Parathyroid adenoma (tissue), 2 donors: ENCODE measurements at regions not wholly inside any gene's neighbourhood (a gene's known extent, or its start where the extent isn't known, plus 50 kb on each side); places are given as distances from the start of the nearest gene placed in this dataset.

Experiments
- H2AFZ ChIP-seq: fragments of 300-600 bp; sonication (generic); one replicate; pipeline ENCODE4 v1.7.0; 2017; ENCODE audit warnings: antibody characterized with exemption, mild to moderate bottlenecking
- H3K27ac ChIP-seq: fragments of 300-600 bp; sonication (generic); one replicate; pipeline ENCODE4 v1.7.0; 2017
- H3K27me3 ChIP-seq: fragments of 300-600 bp; sonication (generic); one replicate; pipeline ENCODE4 v1.7.0; 2017; ENCODE audit warnings: low read length; ENCODE audit not compliant: control insufficient read depth, insufficient read depth
- H3K36me3 ChIP-seq: fragments of 300-600 bp; sonication (generic); one replicate; pipeline ENCODE4 v1.7.0; 2017; ENCODE audit warnings: low read length; ENCODE audit not compliant: control insufficient read depth, insufficient read depth
- H3K4me1 ChIP-seq: fragments of 300-600 bp; sonication (generic); one replicate; pipeline ENCODE4 v1.7.0; 2017; ENCODE audit warnings: control low read depth
- H3K4me2 ChIP-seq: fragments of 300-600 bp; sonication (generic); one replicate; pipeline ENCODE4 v1.7.0; 2017; ENCODE audit warnings: low read length
- H3K4me3 ChIP-seq: fragments of 300-600 bp; sonication (generic); one replicate; pipeline ENCODE4 v1.7.0; 2017; ENCODE audit warnings: low read depth, low read length
- H3K79me2 ChIP-seq: fragments of 300-600 bp; sonication (generic); one replicate; pipeline ENCODE4 v1.7.0; 2017; ENCODE audit warnings: control low read depth
- H3K9ac ChIP-seq: fragments of 300-600 bp; sonication (generic); one replicate; pipeline ENCODE4 v1.7.0; 2017; ENCODE audit warnings: mild to moderate bottlenecking
- H3K9me3 ChIP-seq: fragments of 300-600 bp; sonication (generic); one replicate; pipeline ENCODE4 v1.7.0; 2017; ENCODE audit warnings: low read length; ENCODE audit not compliant: control insufficient read depth
- CTCF ChIP-seq: fragments of 300-600 bp; sonication (generic); IDR thresholded peaks from one replicate; pipeline ENCODE4 v1.7.0; 2017; ENCODE audit warnings: antibody characterized with exemption, mild to moderate bottlenecking
- donor health status: primary hyperparathyroidism.

GRCh38 chr2:45180779-45181178 lies 171.5 kb upstream of the SIX2 start:
- Histone ChIP-seq H3K4me3 (no peak overlapping the region), H3K9ac (no peak overlapping the region), H3K9me3 (no peaks in the 10 kb centered on the region), H3K36me3 (no peaks in the 10 kb centered on the region), H3K4me1 (no peaks in the 10 kb centered on the region), H2AFZ (no peak overlapping the region), H3K27me3 (no peaks in the 10 kb centered on the region), H3K27ac (no peak overlapping the region), H3K4me2 (no peak overlapping the region), H3K79me2 (no peaks in the 10 kb centered on the region)
- TF ChIP-seq CTCF: no peak

GRCh38 chr2:45180033-45180746 lies 170.9 kb upstream of the SIX2 start:
- no peak for TF ChIP-seq CTCF

DNA sequence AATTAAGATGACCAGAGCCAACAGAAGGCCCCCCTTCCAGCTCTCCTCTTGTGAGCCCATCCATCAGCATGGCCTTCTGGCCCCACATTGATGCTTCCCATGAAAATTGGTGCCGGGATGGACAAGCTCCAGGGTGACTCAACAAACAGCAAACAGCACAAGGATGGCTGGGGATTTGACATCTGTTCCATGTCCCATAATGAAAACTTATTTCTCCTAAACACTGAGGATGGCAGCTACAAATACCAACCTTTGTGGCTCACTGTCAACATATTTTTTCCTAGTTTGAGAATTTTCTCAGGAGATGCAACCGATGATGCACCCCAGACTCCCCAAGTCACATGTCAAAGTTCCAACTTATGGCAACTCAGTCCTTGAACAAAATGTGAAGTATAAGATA lies 169.6 kb upstream of the SIX2 start:
- H3K4me3 ChIP-seq: no peak overlapping the region
- H3K9me3 ChIP-seq: no peaks in the 10 kb centered on the region
- H3K9ac ChIP-seq: no peak overlapping the region
- no peaks in the 10 kb centered on the region for H3K36me3 ChIP-seq
- no peaks in the 10 kb centered on the region for H3K4me1 ChIP-seq
- H3K4me2 ChIP-seq: no peak overlapping the region
- no peaks in the 10 kb centered on the region for H3K27me3 ChIP-seq
- H3K79me2 ChIP-seq: no peaks in the 10 kb centered on the region
- no peak overlapping the region for H3K27ac ChIP-seq
- H2AFZ ChIP-seq: no peak overlapping the region
- TF ChIP-seq CTCF: no peak

More at GRCh38 chr2:45180033-45180746, 170.9 kb upstream of the SIX2 start:
- H3K27me3 ChIP-seq: no peaks in the 10 kb centered on the region
- H2AFZ ChIP-seq: no peak overlapping the region
- H3K9me3 ChIP-seq: no peaks in the 10 kb centered on the region
- H3K27ac ChIP-seq: no peak overlapping the region
- H3K4me2 ChIP-seq: no peak overlapping the region
- H3K79me2 ChIP-seq: no peaks in the 10 kb centered on the region
- H3K4me3 ChIP-seq: no peak overlapping the region
- H3K4me1 ChIP-seq: no peaks in the 10 kb centered on the region
- H3K36me3 ChIP-seq: no peaks in the 10 kb centered on the region
- no peak overlapping the region for H3K9ac ChIP-seq

DNA sequence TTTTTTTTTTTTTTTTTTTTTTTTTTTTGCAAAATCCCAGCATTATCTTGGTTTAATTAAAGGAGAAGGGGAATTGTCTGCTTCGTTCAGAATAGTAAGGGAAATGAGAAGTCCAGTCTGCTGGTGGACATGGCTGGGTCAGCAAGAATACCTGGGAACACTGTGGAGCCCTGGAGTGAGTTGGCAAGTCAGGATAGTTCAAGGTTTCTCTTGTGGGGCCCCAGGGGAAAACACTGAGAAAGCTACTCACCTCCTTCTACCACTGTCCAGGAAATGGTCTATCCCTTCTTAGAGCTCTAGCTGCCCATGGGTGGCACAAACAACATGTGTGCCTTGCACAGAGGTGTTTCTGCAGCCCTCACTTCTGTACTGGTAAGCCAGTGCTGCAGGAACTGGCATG lies 169.1 kb upstream of the SIX2 start:
- H3K9ac ChIP-seq: no peak overlapping the region
- H3K36me3 ChIP-seq: no peaks in the 10 kb centered on the region
- H3K27ac ChIP-seq: no peak overlapping the region
- no peak overlapping the region for H3K4me3 ChIP-seq
- H3K9me3 ChIP-seq: no peaks in the 10 kb centered on the region
- no peaks in the 10 kb centered on the region for H3K79me2 ChIP-seq
- no peaks in the 10 kb centered on the region for H3K27me3 ChIP-seq
- no peaks in the 10 kb centered on the region for H3K4me1 ChIP-seq
- no peak overlapping the region for H3K4me2 ChIP-seq
- TF ChIP-seq CTCF: no peak
- H2AFZ ChIP-seq: no peak overlapping the region

- H3K9me3 ChIP-seq: no peaks in the 10 kb centered on the region
- H3K9ac ChIP-seq: no peak overlapping the region
- no peak overlapping the region for H3K4me2 ChIP-seq
- no peaks in the 10 kb centered on the region for H3K4me1 ChIP-seq
- no peak overlapping the region for H2AFZ ChIP-seq
- no peak for TF ChIP-seq CTCF
- no peaks in the 10 kb centered on the region for H3K36me3 ChIP-seq
- H3K4me3 ChIP-seq: no peak overlapping the region
- H3K79me2 ChIP-seq: no peaks in the 10 kb centered on the region
- H3K27ac ChIP-seq: no peak overlapping the region
- no peaks in the 10 kb centered on the region for H3K27me3 ChIP-seq
Observed at GRCh38 chr2:45177870-45178269, 168.6 kb upstream of the SIX2 start.
